ENCODE measurements at regions not wholly inside any gene's neighbourhood (a gene's known extent, or its start where the extent isn't known, plus 50 kb on each side); places are given as distances from the start of the nearest gene placed in this dataset.

GRCh38 chr18:47748847-47749599 is 181.4 kb downstream of the SMAD2 start (continued):
- TF ChIP-seq YY1 (IDR thresholded peaks at IDR 0.05; ENCODE audit: borderline replicate concordance in 1 of 3, control insufficient read depth in 1 of 3, extremely low read depth in 1 of 3, insufficient read depth in 3 of 3, insufficient read length in 1 of 3, insufficient replicate concordance in 2 of 3, low read depth in 1 of 3, low read length in 2 of 3), result peak in 1 of 3 experiments; percentile 43
- no peak for TF ChIP-seq BCOR (IDR thresholded peaks at IDR 0.05)
- TF ChIP-seq GATAD2B (IDR thresholded peaks at IDR 0.05; ENCODE audit: borderline replicate concordance), result 0 out of 2 replicates have a peak, but pooled peaks have one; percentile 64
- TF ChIP-seq RAD51 (IDR thresholded peaks at IDR 0.05; ENCODE audit: borderline replicate concordance, low read depth), result no peak
- TF ChIP-seq THRAP3 (IDR thresholded peaks at IDR 0.05; ENCODE audit: borderline replicate concordance), result no peak
- TF ChIP-seq CREM (IDR thresholded peaks at IDR 0.05; ENCODE audit: low read depth), result peak; percentile 57; the same call in 1 of the 2 replicates
- TF ChIP-seq ZNF740 (CRISPR knock-in tag; IDR thresholded peaks at IDR 0.05), result no peak
- no peak for TF ChIP-seq ZNF740 (tag; IDR thresholded peaks at IDR 0.05)
- TF ChIP-seq ZNF592 (IDR thresholded peaks at IDR 0.05), result peak; percentile 38; the same call in 1 of the 2 replicates
- TF ChIP-seq PATZ1 (CRISPR knock-in tag; IDR thresholded peaks at IDR 0.05; ENCODE audit: borderline replicate concordance), result no peak
- TF ChIP-seq, protein P1, sequence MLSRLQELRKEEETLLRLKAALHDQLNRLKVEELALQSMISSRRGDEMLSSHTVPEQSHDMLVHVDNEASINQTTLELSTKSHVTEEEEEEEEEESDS (CRISPR knock-in tag; IDR thresholded peaks at IDR 0.05), result no peak
- no peak for TF ChIP-seq ZC3H11A (IDR thresholded peaks at IDR 0.05; ENCODE audit: low read depth, low read length)
- TF ChIP-seq ZNF644 (tag; IDR thresholded peaks at IDR 0.05; ENCODE audit: low read depth), result no peak
- TF ChIP-seq, protein P2, sequence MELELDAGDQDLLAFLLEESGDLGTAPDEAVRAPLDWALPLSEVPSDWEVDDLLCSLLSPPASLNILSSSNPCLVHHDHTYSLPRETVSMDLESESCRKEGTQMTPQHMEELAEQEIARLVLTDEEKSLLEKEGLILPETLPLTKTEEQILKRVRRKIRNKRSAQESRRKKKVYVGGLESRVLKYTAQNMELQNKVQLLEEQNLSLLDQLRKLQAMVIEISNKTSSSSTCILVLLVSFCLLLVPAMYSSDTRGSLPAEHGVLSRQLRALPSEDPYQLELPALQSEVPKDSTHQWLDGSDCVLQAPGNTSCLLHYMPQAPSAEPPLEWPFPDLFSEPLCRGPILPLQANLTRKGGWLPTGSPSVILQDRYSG (tag; conservative IDR thresholded peaks at IDR 0.05; ENCODE audit: low read depth), result no peak
- TF ChIP-seq MTA2 (IDR thresholded peaks at IDR 0.05; ENCODE audit: low read depth), result no peak
- TF ChIP-seq TAF15 (IDR thresholded peaks at IDR 0.05; ENCODE audit: low read depth, low read length), result no peak

All from K562 (cell line).